ENCODE measurements at regions not wholly inside any gene's neighbourhood (a gene's known extent, or its start where the extent isn't known, plus 50 kb on each side); places are given as distances from the start of the nearest gene placed in this dataset.

- Histone ChIP-seq H3K36me3 (ENCODE audit: insufficient read depth, low read length) (no peaks in the 10 kb centered on the region), H3K9me3 (ENCODE audit: low read length) (no peaks in the 10 kb centered on the region), H3K4me2 (ENCODE audit: low read length) (no peak overlapping the region), H3K27me3 (ENCODE audit: insufficient read depth, low read depth, low read length) (no peaks in the 10 kb centered on the region), H3F3A (ENCODE audit: insufficient read depth, low read length, poor library complexity, severe bottlenecking) (no peaks in the 10 kb centered on the region), H3K27ac (ENCODE audit: low read length) (no peak overlapping the region), H2AFZ (ENCODE audit: low read depth, low read length) (no peak overlapping the region), H3K9ac (ENCODE audit: low read length) (no peak overlapping the region), H3K9me2 (ENCODE audit: insufficient read depth, low read length) (no peaks in the 10 kb centered on the region), H3K4me3 (ENCODE audit: low read length) (no peak overlapping the region), H3K79me2 (replicated peaks; ENCODE audit: insufficient read depth, low read length) (no peaks in the 10 kb centered on the region), H4K20me1 (ENCODE audit: insufficient read depth) (no peaks in the 10 kb centered on the region)
- TF ChIP-seq RAD21 (conservative IDR thresholded peaks at IDR 0.05): no peak
- no peak for TF ChIP-seq EZH2 (IDR thresholded peaks at IDR 0.05; ENCODE audit: borderline replicate concordance, insufficient read depth, low read length, poor library complexity, severe bottlenecking)
- TF ChIP-seq SMC3 (conservative IDR thresholded peaks at IDR 0.05; ENCODE audit: poor library complexity): no peak
- TF ChIP-seq EP300 (conservative IDR thresholded peaks at IDR 0.05; ENCODE audit: poor library complexity, severe bottlenecking): no peak
Measured at GRCh38 chr13:56659041-56659471, 481.7 kb upstream of the PRR20A start.

- Histone ChIP-seq H3K79me2 (replicated peaks; ENCODE audit: insufficient read depth, low read length) (no peaks in the 10 kb centered on the region), H3K9me3 (ENCODE audit: low read length) (no peaks in the 10 kb centered on the region), H3K27ac (ENCODE audit: low read length) (no peak overlapping the region), H2AFZ (ENCODE audit: low read depth, low read length) (no peak overlapping the region), H3K9ac (ENCODE audit: low read length) (no peak overlapping the region), H3F3A (ENCODE audit: insufficient read depth, low read length, poor library complexity, severe bottlenecking) (no peaks in the 10 kb centered on the region), H3K9me2 (ENCODE audit: insufficient read depth, low read length) (no peaks in the 10 kb centered on the region), H3K4me2 (ENCODE audit: low read length) (no peak overlapping the region), H3K4me3 (ENCODE audit: low read length) (no peak overlapping the region), H3K27me3 (ENCODE audit: insufficient read depth, low read depth, low read length) (no peaks in the 10 kb centered on the region), H4K20me1 (ENCODE audit: insufficient read depth) (no peaks in the 10 kb centered on the region), H3K36me3 (ENCODE audit: insufficient read depth, low read length) (no peaks in the 10 kb centered on the region)
- TF ChIP-seq EZH2 (IDR thresholded peaks at IDR 0.05; ENCODE audit: borderline replicate concordance, insufficient read depth, low read length, poor library complexity, severe bottlenecking) (no peak), TAF1 (IDR thresholded peaks at IDR 0.05; ENCODE audit: low read depth) (no peak), POLR2AphosphoS5 (IDR thresholded peaks at IDR 0.05) (no peak), MXI1 (conservative IDR thresholded peaks at IDR 0.05; ENCODE audit: poor library complexity, severe bottlenecking) (no peak), REST (IDR thresholded peaks at IDR 0.05; ENCODE audit: borderline replicate concordance) (no peak), SMC3 (conservative IDR thresholded peaks at IDR 0.05; ENCODE audit: poor library complexity) (no peak), RAD21 (conservative IDR thresholded peaks at IDR 0.05) (no peak), CTCF (IDR thresholded peaks at IDR 0.05; ENCODE audit: poor library complexity, severe bottlenecking) (no peak), EP300 (conservative IDR thresholded peaks at IDR 0.05; ENCODE audit: poor library complexity, severe bottlenecking) (no peak)
Measured at GRCh38 chr13:56670563-56670962, 470.2 kb upstream of the PRR20A start.
